ENCODE measurements at regions not wholly inside any gene's neighbourhood (a gene's known extent, or its start where the extent isn't known, plus 50 kb on each side); places are given as distances from the start of the nearest gene placed in this dataset.
"Not testable (repeated sequence)": the region's sequence is repeated elsewhere in the genome, so short reads cannot be mapped to it uniquely, and the experiment has no call there.

DNA sequence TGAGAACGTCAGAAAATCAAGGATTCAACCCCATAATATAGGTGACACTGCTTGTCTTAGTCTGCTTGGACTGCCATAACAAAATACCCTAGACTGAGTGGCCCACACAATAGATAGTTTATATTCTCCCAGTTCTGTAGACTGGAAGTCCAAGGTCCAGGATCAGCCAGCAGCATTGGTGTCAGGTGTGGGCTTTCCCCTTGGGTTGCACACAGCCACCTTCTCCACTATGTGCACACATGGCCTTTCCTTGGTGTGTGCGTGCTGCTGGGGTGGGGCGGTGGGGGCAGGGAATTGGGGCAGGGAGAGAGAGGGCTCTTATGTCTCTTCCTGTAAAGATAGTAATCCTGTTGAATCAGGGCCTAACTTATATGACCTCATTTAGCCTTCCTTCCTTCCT is 106.4 kb downstream of the SLC25A47 start:
- ATAC-seq (no peak), DNase-seq (no peak)
- TF ChIP-seq, protein P1, sequence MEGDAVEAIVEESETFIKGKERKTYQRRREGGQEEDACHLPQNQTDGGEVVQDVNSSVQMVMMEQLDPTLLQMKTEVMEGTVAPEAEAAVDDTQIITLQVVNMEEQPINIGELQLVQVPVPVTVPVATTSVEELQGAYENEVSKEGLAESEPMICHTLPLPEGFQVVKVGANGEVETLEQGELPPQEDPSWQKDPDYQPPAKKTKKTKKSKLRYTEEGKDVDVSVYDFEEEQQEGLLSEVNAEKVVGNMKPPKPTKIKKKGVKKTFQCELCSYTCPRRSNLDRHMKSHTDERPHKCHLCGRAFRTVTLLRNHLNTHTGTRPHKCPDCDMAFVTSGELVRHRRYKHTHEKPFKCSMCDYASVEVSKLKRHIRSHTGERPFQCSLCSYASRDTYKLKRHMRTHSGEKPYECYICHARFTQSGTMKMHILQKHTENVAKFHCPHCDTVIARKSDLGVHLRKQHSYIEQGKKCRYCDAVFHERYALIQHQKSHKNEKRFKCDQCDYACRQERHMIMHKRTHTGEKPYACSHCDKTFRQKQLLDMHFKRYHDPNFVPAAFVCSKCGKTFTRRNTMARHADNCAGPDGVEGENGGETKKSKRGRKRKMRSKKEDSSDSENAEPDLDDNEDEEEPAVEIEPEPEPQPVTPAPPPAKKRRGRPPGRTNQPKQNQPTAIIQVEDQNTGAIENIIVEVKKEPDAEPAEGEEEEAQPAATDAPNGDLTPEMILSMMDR (IDR thresholded peaks at IDR 0.05) = no peak
- Histone ChIP-seq H3K27ac (no peak overlapping the region), H3K36me3 (no peaks in the 10 kb centered on the region), H3K9me3 (no peaks in the 10 kb centered on the region), H3K4me3 (no peak overlapping the region), H3K4me1 (peaks cover 0 to 28% of the 10 kb centered on the region in 2 donors), H3K27me3 (no peaks in the 10 kb centered on the region)
- intact Hi-C loops (cut with DNase I) = no loop called here

DNA sequence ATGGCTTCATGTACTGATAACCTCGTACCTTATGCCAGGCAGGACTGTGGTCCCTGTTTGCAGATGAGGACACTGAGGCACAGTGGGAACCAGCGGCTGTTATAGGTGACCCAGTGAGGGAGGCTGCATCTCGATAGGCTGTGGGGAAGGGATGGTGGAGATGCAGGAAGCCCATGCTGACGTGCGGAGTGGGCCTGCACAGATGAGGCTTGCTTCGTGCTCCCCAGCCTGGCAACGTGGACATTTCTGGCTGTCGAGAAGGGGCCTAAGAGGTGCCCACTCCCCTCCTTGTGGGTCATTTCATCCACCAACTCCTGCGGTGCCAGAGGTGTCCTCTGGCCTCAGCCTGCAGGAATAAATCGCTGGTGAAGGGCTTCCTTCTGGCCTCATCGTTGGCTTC is 107.4 kb downstream of the SLC25A47 start:
- H3K9me3 ChIP-seq = no peaks in the 10 kb centered on the region
- no peaks in the 10 kb centered on the region for H3K27me3 ChIP-seq
- ATAC-seq (no peak), DNase-seq (no peak)
- no peak overlapping the region for H3K4me3 ChIP-seq
- intact Hi-C loops (cut with DNase I) = no loop called here
- H3K27ac ChIP-seq = no peak overlapping the region
- peaks cover 0 to 27% of the 10 kb centered on the region in 2 donors for H3K4me1 ChIP-seq
- no peaks in the 10 kb centered on the region for H3K36me3 ChIP-seq
- TF ChIP-seq, protein P1 (IDR thresholded peaks at IDR 0.05) = no peak

GRCh38 chr14:100431461-100431860 is 108.3 kb downstream of the SLC25A47 start:
- H3K4me1 ChIP-seq = peaks cover 0 to 24% of the 10 kb centered on the region in 2 donors
- H3K27me3 ChIP-seq; ATAC-seq; H3K36me3 ChIP-seq; DNase-seq; H3K27ac ChIP-seq; H3K4me3 ChIP-seq; H3K9me3 ChIP-seq; intact Hi-C loops (cut with DNase I): not testable (repeated sequence)

DNA sequence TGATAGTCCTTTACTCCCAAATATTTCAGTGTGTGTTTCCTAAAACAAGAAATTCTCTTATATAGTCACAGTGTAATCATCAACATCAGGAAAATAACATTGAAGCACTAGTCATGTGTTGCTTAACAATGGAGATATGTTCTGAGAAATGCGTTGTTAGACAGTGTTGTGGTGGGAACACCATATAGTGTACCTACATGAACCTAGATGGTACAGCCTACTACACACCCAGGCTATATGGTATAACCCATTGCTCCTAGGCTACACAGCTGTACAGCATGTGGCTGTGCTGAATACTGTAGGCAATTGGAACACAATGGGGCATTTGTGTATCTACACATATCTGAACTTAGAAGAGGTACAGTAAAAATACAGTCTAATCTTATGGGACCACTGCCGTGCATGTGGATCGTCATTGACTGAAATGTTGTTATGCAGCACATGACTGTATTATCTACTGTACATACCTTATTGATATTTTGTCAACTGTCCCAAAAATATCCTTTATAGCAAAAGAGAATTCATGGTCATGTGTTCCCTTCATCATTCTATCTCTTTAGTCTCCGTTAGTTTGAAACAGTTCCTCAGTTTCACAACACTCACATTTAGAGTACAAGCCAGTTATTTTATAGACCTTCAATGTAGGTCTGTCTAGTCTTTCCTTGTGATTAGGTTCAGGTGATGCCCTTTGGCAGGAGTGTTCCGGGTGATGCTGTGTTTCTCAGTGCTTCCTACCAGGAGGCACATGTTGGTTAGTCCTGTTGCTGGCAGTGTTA is 109.7 kb downstream of the SLC25A47 start:
- intact Hi-C loops (cut with DNase I) = no loop called here
- no peaks in the 10 kb centered on the region for H3K9me3 ChIP-seq
- H3K4me1 ChIP-seq = peaks cover 0 to 33% of the 10 kb centered on the region in 2 donors
- TF ChIP-seq, protein P1 (IDR thresholded peaks at IDR 0.05) = no peak
- no peaks in the 10 kb centered on the region for H3K36me3 ChIP-seq
- no peak overlapping the region for H3K4me3 ChIP-seq
- ATAC-seq = no peak
- H3K27me3 ChIP-seq = no peaks in the 10 kb centered on the region
- H3K27ac ChIP-seq = no peak overlapping the region
- DNase-seq = no peak

DNA sequence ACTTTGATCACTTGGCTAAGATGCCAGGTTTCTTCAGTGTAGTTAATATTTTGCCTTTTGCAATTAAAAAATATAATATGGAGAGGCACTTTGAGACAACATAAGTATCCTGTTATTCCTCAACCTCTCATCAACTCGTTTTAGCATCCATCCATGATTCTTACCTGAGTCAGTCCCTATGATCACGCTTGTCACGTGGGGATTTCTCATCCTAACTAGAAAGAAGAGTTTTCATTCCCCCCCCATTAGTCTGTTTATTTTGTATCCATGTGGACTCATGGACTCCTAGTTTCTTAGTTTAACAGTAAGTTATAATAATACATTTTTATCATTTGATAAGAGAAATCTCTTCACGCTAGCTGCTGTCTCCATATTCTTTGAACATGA is 110.3 kb downstream of the SLC25A47 start:
- intact Hi-C loops (cut with DNase I) = no loop called here
- Histone ChIP-seq H3K27ac (peak overlapping the region in 1 of 2 donors; percentile 64), H3K27me3 (no peaks in the 10 kb centered on the region), H3K9me3 (no peaks in the 10 kb centered on the region), H3K4me3 (no peak overlapping the region), H3K4me1 (peaks cover 0 to 33% of the 10 kb centered on the region in 2 donors), H3K36me3 (no peaks in the 10 kb centered on the region)
- no peak for DNase-seq
- no peak for ATAC-seq
- TF ChIP-seq, protein P1 (IDR thresholded peaks at IDR 0.05) = no peak
